A673 (cell line): ENCODE measurements at regions not wholly inside any gene's neighbourhood (a gene's known extent, or its start where the extent isn't known, plus 50 kb on each side); places are given as distances from the start of the nearest gene placed in this dataset.

Source experiments
- BruUV-seq: library from RNA; stranded (reverse); fragments of 400-500 nt; replicated peaks from 2 replicates; lab custom pipeline; 2021; lab: Mats Ljungman, UMichigan
- CTCF ChIA-PET: fragments of 300-600 bp; sonication (Branson Sonifier 250); formaldehyde crosslinking; loops from one replicate; lab custom pipeline; 2022; ENCODE audit warnings: antibody characterized with exemption; lab: Charles Lee
- POLR2A ChIA-PET: fragments of 300-600 bp; sonication (Branson Sonifier 250); formaldehyde crosslinking; loops from one replicate; lab custom pipeline; 2022; ENCODE audit warnings: antibody characterized with exemption; ENCODE audit not compliant: low non-redundant PET; lab: Charles Lee
- DNase-seq: peaks from one replicate; pipeline ENCODE4 v3.0.0-alpha.2; 2015; ENCODE audit warnings: low spot score
- H3K27ac ChIP-seq: fragments of 200-600 bp; sonication (generic); 2 replicates; pipeline ENCODE4 v1.5.1; 2016; ENCODE audit warnings: mixed run types, low read depth, mild to moderate bottlenecking, mixed read lengths, antibody characterized with exemption, low read length; ENCODE audit not compliant: poor library complexity, severe bottlenecking
- H3K27me3 ChIP-seq: fragments of 200-600 bp; sonication (generic); replicated peaks from 2 replicates; pipeline ENCODE4 v1.6.1; 2017; ENCODE audit warnings: mixed run types, low read depth, mild to moderate bottlenecking, mixed read lengths, antibody characterized with exemption, low read length; ENCODE audit not compliant: insufficient read depth, poor library complexity
- H3K36me3 ChIP-seq: fragments of 200-600 bp; sonication (generic); 2 replicates; pipeline ENCODE4 v1.6.1; 2016; ENCODE audit warnings: mixed run types, mild to moderate bottlenecking, mixed read lengths, antibody characterized with exemption, low read length; ENCODE audit not compliant: insufficient read depth, poor library complexity, severe bottlenecking
- H3K4me1 ChIP-seq: fragments of 200-600 bp; sonication (generic); 2 replicates; pipeline ENCODE4 v1.6.1; 2017; ENCODE audit warnings: mixed run types, mild to moderate bottlenecking, mixed read lengths, antibody characterized with exemption, low read length; ENCODE audit not compliant: insufficient read depth, poor library complexity, severe bottlenecking
- H3K4me3 ChIP-seq: fragments of 200-600 bp; sonication (generic); 2 replicates; pipeline ENCODE4 v1.5.1; 2016; ENCODE audit warnings: low read depth, mixed run types, mild to moderate bottlenecking, mixed read lengths, low read length; ENCODE audit not compliant: poor library complexity, severe bottlenecking
- H3K9me3 ChIP-seq: fragments of 200-600 bp; sonication (generic); 2 replicates; pipeline ENCODE4 v1.6.1; 2016; ENCODE audit warnings: mixed run types, low read depth, mild to moderate bottlenecking, mixed read lengths, antibody characterized with exemption, low read length; ENCODE audit not compliant: poor library complexity, severe bottlenecking
- EZH2 ChIP-seq: fragments of 200-600 bp; sonication (generic); IDR thresholded peaks from 2 replicates; pipeline ENCODE4 v1.6.1; 2017; ENCODE audit warnings: borderline replicate concordance, low read depth, mild to moderate bottlenecking, mixed read lengths, antibody characterized with exemption, low read length; ENCODE audit not compliant: poor library complexity, severe bottlenecking
- intact Hi-C: fragments of 100-400 bp; cut with micrococcal nuclease; formaldehyde crosslinking; loops from one replicate; pipeline ENCODE4 v1.10.0; 2022; ENCODE audit not compliant: unreplicated experiment
- TF ChIP-seq, protein P1 (sequence below): fragments of 300-800, 200-600 bp; sonication (generic); conservative IDR thresholded peaks from 2 replicates; pipeline ENCODE4 v1.5.1; 2017; ENCODE audit warnings: low read depth, mild to moderate bottlenecking, antibody characterized with exemption, low read length, moderate library complexity, mixed read lengths

DNA sequence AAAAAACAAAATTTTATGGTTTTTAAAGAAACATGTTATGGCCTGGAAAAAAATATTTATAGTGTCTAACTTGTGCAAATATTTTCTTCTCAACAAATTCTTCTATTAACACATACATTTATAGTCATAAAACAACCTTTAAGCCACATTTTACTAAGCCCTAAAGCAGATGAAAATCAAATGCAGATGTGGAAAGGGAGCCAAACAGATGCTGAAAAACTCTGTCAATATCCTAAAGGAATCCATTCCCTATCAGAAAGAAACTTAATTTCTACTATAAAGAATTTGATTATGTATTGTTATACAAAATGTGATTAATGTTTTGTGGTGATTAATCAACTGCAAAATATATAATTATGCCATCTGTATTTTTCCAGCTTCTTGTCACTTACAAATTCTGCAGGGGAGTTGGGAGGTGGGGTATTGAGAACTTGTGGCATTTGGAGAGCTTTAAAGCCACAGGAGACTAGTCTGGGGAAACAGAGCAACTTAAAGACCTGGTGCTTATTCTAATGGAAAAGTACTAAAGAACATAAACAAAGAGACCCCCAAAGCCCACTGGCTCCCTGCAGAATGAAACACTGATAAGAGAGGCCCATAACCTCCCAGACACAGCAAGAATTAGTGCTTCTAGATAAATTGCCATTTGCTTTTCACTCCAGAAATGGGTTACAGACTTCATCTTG, 1721.0 kb upstream of the PIK3C3 start:
- ChIA-PET CTCF (no interaction called here), POLR2A (no interaction called here)
- intact Hi-C loops = no loop called here
- Histone ChIP-seq H3K27ac (no peak overlapping the region), H3K36me3 (no peaks in the 10 kb centered on the region), H3K4me3 (no peak overlapping the region), H3K27me3 (no peaks in the 10 kb centered on the region), H3K4me1 (no peaks in the 10 kb centered on the region), H3K9me3 (no peaks in the 10 kb centered on the region)
- TF ChIP-seq EZH2 = no peak
- TF ChIP-seq, protein P1, sequence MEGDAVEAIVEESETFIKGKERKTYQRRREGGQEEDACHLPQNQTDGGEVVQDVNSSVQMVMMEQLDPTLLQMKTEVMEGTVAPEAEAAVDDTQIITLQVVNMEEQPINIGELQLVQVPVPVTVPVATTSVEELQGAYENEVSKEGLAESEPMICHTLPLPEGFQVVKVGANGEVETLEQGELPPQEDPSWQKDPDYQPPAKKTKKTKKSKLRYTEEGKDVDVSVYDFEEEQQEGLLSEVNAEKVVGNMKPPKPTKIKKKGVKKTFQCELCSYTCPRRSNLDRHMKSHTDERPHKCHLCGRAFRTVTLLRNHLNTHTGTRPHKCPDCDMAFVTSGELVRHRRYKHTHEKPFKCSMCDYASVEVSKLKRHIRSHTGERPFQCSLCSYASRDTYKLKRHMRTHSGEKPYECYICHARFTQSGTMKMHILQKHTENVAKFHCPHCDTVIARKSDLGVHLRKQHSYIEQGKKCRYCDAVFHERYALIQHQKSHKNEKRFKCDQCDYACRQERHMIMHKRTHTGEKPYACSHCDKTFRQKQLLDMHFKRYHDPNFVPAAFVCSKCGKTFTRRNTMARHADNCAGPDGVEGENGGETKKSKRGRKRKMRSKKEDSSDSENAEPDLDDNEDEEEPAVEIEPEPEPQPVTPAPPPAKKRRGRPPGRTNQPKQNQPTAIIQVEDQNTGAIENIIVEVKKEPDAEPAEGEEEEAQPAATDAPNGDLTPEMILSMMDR = no peak
- no peak for DNase-seq
- no TSS peak for BruUV-seq

DNA sequence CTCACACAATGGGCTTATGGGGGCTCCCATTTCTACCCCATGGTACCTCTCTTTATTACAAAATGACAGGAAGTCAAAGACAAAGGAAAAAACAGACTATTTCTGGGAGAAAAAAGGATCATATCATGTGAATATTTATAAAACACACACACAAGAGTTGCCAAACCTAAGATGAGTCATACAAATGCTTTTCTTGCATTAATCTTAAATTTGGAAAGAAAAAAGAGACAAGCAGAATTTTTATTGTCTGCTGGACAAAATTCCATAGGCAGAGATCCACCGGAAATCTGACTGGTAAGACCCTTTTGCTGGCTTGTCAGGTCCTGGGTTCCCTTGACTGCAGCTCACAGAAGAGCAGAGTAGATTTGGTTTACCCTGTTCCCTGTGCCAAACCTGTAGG, 1732.3 kb upstream of the PIK3C3 start:
- TF ChIP-seq EZH2 = no peak
- TF ChIP-seq, protein P1 = no peak
- Histone ChIP-seq H3K9me3 (no peaks in the 10 kb centered on the region), H3K27ac (no peak overlapping the region), H3K4me1 (no peaks in the 10 kb centered on the region), H3K4me3 (no peak overlapping the region), H3K36me3 (no peaks in the 10 kb centered on the region), H3K27me3 (no peaks in the 10 kb centered on the region)
- peak; percentile 28 for DNase-seq
- BruUV-seq = no TSS peak
- intact Hi-C loops = no loop called here
- ChIA-PET POLR2A (no interaction called here), CTCF (no interaction called here)

DNA sequence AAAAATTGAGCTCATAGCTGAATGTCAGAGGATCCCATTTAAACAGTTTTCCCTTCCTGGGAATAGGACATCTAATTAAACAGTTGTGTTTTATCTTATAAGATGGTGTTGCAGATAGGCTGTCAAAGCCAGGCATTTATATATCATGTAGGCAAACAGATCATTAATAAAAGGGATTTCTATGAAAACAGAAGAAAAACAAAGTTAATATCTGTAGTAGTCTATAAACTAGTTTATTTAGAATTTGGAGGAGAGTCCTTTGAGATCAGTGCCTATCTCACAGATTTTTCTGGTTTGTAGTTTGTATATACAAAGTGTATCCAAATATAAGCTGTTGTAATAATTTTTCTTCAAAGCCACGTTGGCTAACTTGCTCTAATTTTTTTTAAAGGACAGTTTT, 1738.2 kb upstream of the PIK3C3 start:
- no peaks in the 10 kb centered on the region for H3K9me3 ChIP-seq
- H3K4me1 ChIP-seq = peaks cover 2% of the 10 kb centered on the region
- no peak overlapping the region for H3K27ac ChIP-seq
- DNase-seq = no peak
- intact Hi-C loops = no loop called here
- H3K27me3 ChIP-seq = no peaks in the 10 kb centered on the region
- H3K36me3 ChIP-seq = no peaks in the 10 kb centered on the region
- TF ChIP-seq, protein P1 = no peak
- no peak for TF ChIP-seq EZH2
- ChIA-PET POLR2A (no interaction called here), CTCF (no interaction called here)
- BruUV-seq = no TSS peak
- no peak overlapping the region for H3K4me3 ChIP-seq
